ENCODE measurements at regions not wholly inside any gene's neighbourhood (a gene's known extent, or its start where the extent isn't known, plus 50 kb on each side); places are given as distances from the start of the nearest gene placed in this dataset.

GRCh38 chr5:159555084-159555483 lies 224.8 kb upstream of the IL12B start:
- TF ChIP-seq, protein P1, sequence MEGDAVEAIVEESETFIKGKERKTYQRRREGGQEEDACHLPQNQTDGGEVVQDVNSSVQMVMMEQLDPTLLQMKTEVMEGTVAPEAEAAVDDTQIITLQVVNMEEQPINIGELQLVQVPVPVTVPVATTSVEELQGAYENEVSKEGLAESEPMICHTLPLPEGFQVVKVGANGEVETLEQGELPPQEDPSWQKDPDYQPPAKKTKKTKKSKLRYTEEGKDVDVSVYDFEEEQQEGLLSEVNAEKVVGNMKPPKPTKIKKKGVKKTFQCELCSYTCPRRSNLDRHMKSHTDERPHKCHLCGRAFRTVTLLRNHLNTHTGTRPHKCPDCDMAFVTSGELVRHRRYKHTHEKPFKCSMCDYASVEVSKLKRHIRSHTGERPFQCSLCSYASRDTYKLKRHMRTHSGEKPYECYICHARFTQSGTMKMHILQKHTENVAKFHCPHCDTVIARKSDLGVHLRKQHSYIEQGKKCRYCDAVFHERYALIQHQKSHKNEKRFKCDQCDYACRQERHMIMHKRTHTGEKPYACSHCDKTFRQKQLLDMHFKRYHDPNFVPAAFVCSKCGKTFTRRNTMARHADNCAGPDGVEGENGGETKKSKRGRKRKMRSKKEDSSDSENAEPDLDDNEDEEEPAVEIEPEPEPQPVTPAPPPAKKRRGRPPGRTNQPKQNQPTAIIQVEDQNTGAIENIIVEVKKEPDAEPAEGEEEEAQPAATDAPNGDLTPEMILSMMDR (IDR thresholded peaks at IDR 0.05; ENCODE audit: insufficient read depth, low read depth, low read length) = no peak
- no peak for TF ChIP-seq EZH2 (IDR thresholded peaks at IDR 0.05; ENCODE audit: insufficient read depth, low read length)
